Gastroesophageal sphincter (tissue), 3 donors: ENCODE measurements at regions not wholly inside any gene's neighbourhood (a gene's known extent, or its start where the extent isn't known, plus 50 kb on each side); places are given as distances from the start of the nearest gene placed in this dataset.
"Not testable (repeated sequence)": the region's sequence is repeated elsewhere in the genome, so short reads cannot be mapped to it uniquely, and the experiment has no call there.

Source experiments
- EP300 ChIP-seq: sonication (generic); formaldehyde crosslinking; IDR thresholded peaks from one replicate; pipeline ENCODE4 v1.6.1; 2017; ENCODE audit warnings: antibody characterized with exemption, mild to moderate bottlenecking
- POLR2A ChIP-seq, 2 donors: fragments of 450-650 bp; IDR thresholded peaks; one replicate each; pipeline ENCODE4 v1.6.1; 2017; ENCODE audit warnings: antibody characterized with exemption in 2 of 2, mild to moderate bottlenecking in 2 of 2, moderate library complexity in 1 of 2
- POLR2AphosphoS5 ChIP-seq: sonication (generic); formaldehyde crosslinking; IDR thresholded peaks from one replicate; pipeline ENCODE4 v1.6.1; 2017; ENCODE audit warnings: antibody characterized with exemption
- TF ChIP-seq, protein P1 (sequence below), 4 experiments: fragments of 200-600 bp in 2 of 4; fragments of 450-650 bp in 2 of 4; sonication (generic) in 1 of 4; IDR thresholded peaks; one replicate each; pipeline ENCODE4 v1.5.1; 2017 to 2019; ENCODE audit warnings: antibody characterized with exemption in 4 of 4, mild to moderate bottlenecking in 2 of 4, moderate library complexity in 2 of 4

DNA sequence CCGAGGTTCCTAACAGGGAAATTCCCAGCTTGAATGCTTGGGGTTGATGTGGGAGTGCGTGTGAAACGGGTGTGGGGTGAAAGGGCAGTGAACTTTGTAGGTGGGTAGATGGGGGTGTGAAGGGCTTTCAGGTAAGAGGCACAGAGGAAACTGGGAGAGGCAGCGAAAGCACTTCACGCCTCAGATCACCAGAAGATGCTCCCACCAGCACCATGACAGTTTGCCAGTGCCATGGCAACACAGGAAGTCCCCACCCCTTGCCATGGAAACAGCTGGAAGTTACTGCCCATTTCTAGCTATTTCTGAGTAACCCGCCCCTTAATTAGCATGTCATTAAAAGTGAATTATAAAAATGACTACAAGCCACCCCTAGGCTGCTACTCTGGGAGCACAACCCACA is 1390.6 kb upstream of the TPTE start:
- TF ChIP-seq, protein P1, sequence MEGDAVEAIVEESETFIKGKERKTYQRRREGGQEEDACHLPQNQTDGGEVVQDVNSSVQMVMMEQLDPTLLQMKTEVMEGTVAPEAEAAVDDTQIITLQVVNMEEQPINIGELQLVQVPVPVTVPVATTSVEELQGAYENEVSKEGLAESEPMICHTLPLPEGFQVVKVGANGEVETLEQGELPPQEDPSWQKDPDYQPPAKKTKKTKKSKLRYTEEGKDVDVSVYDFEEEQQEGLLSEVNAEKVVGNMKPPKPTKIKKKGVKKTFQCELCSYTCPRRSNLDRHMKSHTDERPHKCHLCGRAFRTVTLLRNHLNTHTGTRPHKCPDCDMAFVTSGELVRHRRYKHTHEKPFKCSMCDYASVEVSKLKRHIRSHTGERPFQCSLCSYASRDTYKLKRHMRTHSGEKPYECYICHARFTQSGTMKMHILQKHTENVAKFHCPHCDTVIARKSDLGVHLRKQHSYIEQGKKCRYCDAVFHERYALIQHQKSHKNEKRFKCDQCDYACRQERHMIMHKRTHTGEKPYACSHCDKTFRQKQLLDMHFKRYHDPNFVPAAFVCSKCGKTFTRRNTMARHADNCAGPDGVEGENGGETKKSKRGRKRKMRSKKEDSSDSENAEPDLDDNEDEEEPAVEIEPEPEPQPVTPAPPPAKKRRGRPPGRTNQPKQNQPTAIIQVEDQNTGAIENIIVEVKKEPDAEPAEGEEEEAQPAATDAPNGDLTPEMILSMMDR (IDR thresholded peaks at IDR 0.05): not testable (repeated sequence)
- not testable (repeated sequence) for TF ChIP-seq POLR2AphosphoS5; EP300; POLR2A (IDR thresholded peaks at IDR 0.05)
